Fibroblast of the aortic adventitia (primary cell): ENCODE measurements at regions not wholly inside any gene's neighbourhood (a gene's known extent, or its start where the extent isn't known, plus 50 kb on each side); places are given as distances from the start of the nearest gene placed in this dataset.

Experiments used
- DNase-seq: peaks from one replicate; pipeline ENCODE4 v3.0.0-alpha.2; 2010; ENCODE audit warnings: low read depth
- H3K4me3 ChIP-seq: 2 replicates; pipeline ENCODE4 v1.5.1; 2011; ENCODE audit warnings: low read depth, mild to moderate bottlenecking, control low read depth, low read length, moderate library complexity
- TF ChIP-seq, protein P1 (sequence below): IDR thresholded peaks from 2 replicates; pipeline ENCODE4 v1.5.1; 2011; ENCODE audit warnings: mild to moderate bottlenecking, low read length, control low read depth, inconsistent platforms; ENCODE audit not compliant: insufficient read depth

DNA sequence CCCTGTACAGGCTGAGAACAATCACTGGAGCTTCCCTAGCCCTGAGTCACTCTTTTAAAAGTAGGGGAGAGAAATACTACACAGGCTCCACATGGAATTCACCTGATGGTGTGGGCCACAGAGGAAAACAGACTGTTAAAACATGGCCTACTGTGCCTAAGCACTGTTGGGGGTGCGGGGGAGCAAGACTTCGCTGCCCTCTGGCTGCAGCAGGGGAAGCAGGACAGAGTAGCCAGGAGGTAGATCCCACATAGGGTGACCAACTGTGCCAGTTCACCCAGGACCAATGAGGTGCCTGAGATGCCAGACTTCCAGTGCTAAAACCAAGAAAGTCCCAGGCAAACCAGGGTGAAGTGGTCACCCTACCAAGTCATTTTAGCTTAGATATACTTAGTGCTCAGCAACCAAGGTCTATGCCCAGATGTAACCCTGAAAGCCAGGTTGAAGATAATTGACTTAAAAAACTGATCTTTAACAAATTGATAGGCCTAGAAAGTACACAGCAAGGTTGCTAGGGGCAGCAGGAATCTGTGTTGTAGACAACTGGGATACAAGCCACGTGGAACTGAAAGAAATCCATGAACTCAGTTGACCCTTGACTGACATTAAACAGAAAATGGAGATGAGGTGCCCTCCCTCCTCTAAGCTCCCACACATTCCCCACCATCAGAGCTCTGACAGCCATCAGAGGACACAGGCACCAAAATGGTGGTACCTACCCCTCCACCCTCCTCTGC is 344.2 kb upstream of the PPP2R3A start:
- TF ChIP-seq, protein P1, sequence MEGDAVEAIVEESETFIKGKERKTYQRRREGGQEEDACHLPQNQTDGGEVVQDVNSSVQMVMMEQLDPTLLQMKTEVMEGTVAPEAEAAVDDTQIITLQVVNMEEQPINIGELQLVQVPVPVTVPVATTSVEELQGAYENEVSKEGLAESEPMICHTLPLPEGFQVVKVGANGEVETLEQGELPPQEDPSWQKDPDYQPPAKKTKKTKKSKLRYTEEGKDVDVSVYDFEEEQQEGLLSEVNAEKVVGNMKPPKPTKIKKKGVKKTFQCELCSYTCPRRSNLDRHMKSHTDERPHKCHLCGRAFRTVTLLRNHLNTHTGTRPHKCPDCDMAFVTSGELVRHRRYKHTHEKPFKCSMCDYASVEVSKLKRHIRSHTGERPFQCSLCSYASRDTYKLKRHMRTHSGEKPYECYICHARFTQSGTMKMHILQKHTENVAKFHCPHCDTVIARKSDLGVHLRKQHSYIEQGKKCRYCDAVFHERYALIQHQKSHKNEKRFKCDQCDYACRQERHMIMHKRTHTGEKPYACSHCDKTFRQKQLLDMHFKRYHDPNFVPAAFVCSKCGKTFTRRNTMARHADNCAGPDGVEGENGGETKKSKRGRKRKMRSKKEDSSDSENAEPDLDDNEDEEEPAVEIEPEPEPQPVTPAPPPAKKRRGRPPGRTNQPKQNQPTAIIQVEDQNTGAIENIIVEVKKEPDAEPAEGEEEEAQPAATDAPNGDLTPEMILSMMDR = no peak
- DNase-seq = no peak
- no peak overlapping the region for H3K4me3 ChIP-seq

DNA sequence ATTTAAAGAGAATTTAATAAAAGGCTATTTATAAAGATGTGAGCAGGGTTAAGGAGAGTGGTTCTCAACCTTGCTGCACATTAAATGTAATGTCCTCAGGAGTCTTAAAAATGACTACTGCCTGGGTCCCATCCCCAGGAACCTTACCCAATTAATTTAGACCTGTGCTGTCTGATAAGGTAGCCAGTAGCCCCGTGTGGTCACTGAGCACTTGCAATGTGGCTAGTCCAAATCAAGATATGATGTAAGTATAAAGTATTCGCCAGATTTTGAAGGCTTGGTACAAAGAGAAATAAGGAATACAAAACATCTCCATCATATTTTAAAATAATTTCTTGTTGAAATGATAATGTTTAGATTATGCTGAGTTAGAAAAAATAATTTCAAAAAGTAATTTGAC is 343.3 kb upstream of the PPP2R3A start:
- H3K4me3 ChIP-seq = no peak overlapping the region
- no peak for DNase-seq
- TF ChIP-seq, protein P1 = no peak

DNA sequence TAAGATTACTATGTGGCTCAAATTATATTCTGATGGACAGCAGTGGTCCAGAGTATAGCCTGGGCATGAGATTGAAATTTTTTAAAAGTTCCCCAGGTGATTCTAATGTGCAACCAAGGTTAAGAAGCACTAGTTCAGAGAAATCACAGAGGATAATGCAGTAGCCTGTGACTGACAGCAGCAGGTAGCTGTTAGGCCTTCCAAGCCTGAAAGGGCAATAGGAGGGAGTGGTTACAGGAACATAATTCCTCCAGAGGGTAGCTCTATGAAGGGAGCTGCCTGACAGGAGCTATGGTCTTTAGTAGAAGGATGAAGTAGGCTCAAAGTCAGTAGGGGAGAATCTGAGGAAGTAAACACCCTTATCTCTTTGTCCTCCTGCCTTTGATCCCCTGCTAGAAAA is 342.9 kb upstream of the PPP2R3A start:
- H3K4me3 ChIP-seq = no peak overlapping the region
- no peak for DNase-seq
- TF ChIP-seq, protein P1 = no peak

DNA sequence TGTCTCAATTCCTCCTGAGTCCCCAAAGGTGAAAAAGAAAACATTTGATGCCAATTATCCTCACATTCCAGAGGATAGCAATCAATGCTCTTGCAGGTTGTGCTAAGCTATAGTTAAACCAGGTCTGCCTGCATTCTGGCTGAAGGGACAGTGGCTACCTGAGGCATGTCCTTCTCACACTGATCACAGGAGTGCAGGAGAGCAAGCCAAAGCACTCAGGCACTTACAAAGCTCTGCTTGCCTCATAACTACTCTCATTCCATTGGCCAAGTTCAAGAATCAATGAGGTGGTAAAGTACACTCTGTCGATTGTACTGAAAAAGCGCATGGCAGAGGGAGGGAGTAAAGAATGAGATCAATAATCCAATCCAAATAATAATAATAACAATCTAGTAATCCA is 342.0 kb upstream of the PPP2R3A start:
- TF ChIP-seq, protein P1 = no peak
- DNase-seq = no peak
- H3K4me3 ChIP-seq = no peak overlapping the region

DNA sequence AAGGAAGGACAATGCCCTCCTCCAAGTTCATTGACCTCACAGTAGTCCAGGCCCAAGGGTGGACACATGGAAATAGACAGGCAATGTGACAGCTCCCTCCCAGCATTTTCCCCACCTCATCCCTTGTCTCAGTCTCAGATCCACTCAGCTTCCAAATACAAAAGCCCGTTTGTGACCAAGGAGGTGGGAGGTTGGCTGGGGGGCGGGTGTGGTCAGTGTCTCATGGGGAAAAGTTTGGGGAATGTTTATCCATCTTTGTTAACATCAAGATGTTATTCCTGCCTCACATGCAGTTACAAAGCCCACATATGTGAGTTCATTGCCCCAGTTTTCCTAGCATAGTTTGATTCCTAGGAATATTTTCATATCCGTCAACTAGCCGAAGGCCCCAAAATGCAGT is 338.5 kb upstream of the PPP2R3A start:
- no peak for DNase-seq
- TF ChIP-seq, protein P1 = no peak
- no peak overlapping the region for H3K4me3 ChIP-seq

DNA sequence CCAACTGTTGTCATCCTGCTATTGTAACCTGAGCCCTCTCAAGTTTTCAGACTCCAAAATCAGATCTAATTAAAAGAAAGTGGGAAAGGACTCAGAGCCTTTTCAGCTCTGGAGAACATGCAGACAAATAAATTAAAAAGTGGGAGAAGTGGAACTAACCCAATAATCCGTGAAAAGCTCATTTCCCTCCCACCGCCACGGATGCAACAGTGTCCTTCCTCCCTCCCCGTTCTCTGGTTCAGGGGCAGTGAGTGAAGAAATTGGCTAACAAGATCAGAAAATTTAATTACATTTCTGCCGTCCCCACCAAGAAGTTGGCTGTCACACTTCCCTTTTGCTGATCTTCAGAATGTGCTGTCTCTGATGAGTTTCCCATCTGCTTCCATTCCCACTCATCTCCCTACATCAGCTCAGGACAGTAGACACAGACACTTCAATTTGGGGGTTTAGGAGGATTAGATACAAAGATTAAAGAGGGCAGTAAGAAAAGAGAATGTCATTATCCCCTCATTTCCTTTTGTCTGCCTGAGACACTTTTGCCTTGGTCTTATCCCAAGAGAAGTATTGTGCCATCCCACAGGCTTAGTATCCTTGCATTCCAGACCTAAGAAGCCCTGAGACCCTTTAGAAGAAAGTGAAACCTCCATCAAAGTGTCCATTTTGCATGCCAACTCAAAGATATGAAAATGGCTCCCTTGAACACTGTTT is 335.7 kb upstream of the PPP2R3A start:
- TF ChIP-seq, protein P1 = no peak
- no peak for DNase-seq
- H3K4me3 ChIP-seq = no peak overlapping the region
